22Rv1 (cell line): ENCODE measurements at regions not wholly inside any gene's neighbourhood (a gene's known extent, or its start where the extent isn't known, plus 50 kb on each side); places are given as distances from the start of the nearest gene placed in this dataset.

Experiments used
- H3K27ac ChIP-seq: fragments of 450-650 bp; 2 replicates; pipeline ENCODE4 v1.5.1; 2017
- CTCF ChIP-seq: fragments of 450-650 bp; IDR thresholded peaks from 2 replicates; pipeline ENCODE4 v1.5.1; 2017; ENCODE audit warnings: mild to moderate bottlenecking
- ZFX ChIP-seq: fragments of 450-650 bp; IDR thresholded peaks from 2 replicates; pipeline ENCODE4 v1.6.1; 2017; ENCODE audit warnings: antibody characterized with exemption, borderline replicate concordance

GRCh38 chr1:29977550-29977949 is 741.2 kb downstream of the PTPRU start:
- H3K27ac ChIP-seq: no peak overlapping the region

GRCh38 chr1:29975036-29975694 is 738.8 kb downstream of the PTPRU start:
- TF ChIP-seq ZFX (no peak), CTCF (no peak)
- H3K27ac ChIP-seq: no peak overlapping the region

More at GRCh38 chr1:29977550-29977949, 741.2 kb downstream of the PTPRU start:
- TF ChIP-seq CTCF (no peak), ZFX (no peak)

- no peak overlapping the region for H3K27ac ChIP-seq
- TF ChIP-seq ZFX: no peak
These were observed 738.0 kb downstream of the PTPRU start for GRCh38 chr1:29974316-29974724.

- TF ChIP-seq CTCF (no peak), ZFX (no peak)
- no peak overlapping the region for H3K27ac ChIP-seq
These were observed 737.1 kb downstream of the PTPRU start for GRCh38 chr1:29973406-29973805.

GRCh38 chr1:29972421-29973053 is 736.2 kb downstream of the PTPRU start:
- H3K27ac ChIP-seq: no peak overlapping the region
- TF ChIP-seq CTCF: no peak
- TF ChIP-seq ZFX: no peak

GRCh38 chr1:29971703-29972102 is 735.4 kb downstream of the PTPRU start:
- no peak for TF ChIP-seq CTCF
- no peak for TF ChIP-seq ZFX
- no peak overlapping the region for H3K27ac ChIP-seq

- H3K27ac ChIP-seq: no peak overlapping the region
- TF ChIP-seq ZFX (no peak), CTCF (no peak)
These were observed 734.5 kb downstream of the PTPRU start for GRCh38 chr1:29970747-29971325.
